ENCODE measurements at regions not wholly inside any gene's neighbourhood (a gene's known extent, or its start where the extent isn't known, plus 50 kb on each side); places are given as distances from the start of the nearest gene placed in this dataset.
"Not testable (repeated sequence)": the region's sequence is repeated elsewhere in the genome, so short reads cannot be mapped to it uniquely, and the experiment has no call there.

GRCh38 chr1:145176285-145176925, 65.6 kb downstream of the PPIAL4D start:
- not testable (repeated sequence) for TF ChIP-seq CTCF (IDR thresholded peaks at IDR 0.05); ZFX (IDR thresholded peaks at IDR 0.05; ENCODE audit: borderline replicate concordance)
